HG03442 (cell line): ENCODE measurements at regions not wholly inside any gene's neighbourhood (a gene's known extent, or its start where the extent isn't known, plus 50 kb on each side); places are given as distances from the start of the nearest gene placed in this dataset.

Source experiments
- ATAC-seq: cut with Tn5 transposase; IDR thresholded peaks from one replicate; pipeline ENCODE4 v1.9.1; 2021; ENCODE audit warnings: mild to moderate bottlenecking, moderate library complexity; ENCODE audit not compliant: unreplicated experiment

- no peak for ATAC-seq
Observed at GRCh38 chr2:128640845-128641360, 322.2 kb upstream of the HS6ST1 start.

- ATAC-seq, result no peak
Observed at GRCh38 chr2:128641421-128642080, 322.9 kb upstream of the HS6ST1 start.

- ATAC-seq, result no peak
Observed at GRCh38 chr2:128642316-128642715, 323.6 kb upstream of the HS6ST1 start.

- ATAC-seq, result no peak
Observed at GRCh38 chr2:128642821-128643220, 324.2 kb upstream of the HS6ST1 start.

GRCh38 chr2:128643221-128644065 lies 324.8 kb upstream of the HS6ST1 start:
- no peak for ATAC-seq

- no peak for ATAC-seq
Observed at GRCh38 chr2:128644156-128644555, 325.5 kb upstream of the HS6ST1 start.

- ATAC-seq, result no peak
Observed at GRCh38 chr2:128644718-128645256, 326.1 kb upstream of the HS6ST1 start.

GRCh38 chr2:128645631-128646030 lies 327.0 kb upstream of the HS6ST1 start:
- no peak for ATAC-seq

GRCh38 chr2:128646091-128646490 lies 327.4 kb upstream of the HS6ST1 start:
- no peak for ATAC-seq

GRCh38 chr2:128646691-128647090 lies 328.0 kb upstream of the HS6ST1 start:
- no peak for ATAC-seq

GRCh38 chr2:128651000-128651399 lies 332.3 kb upstream of the HS6ST1 start:
- ATAC-seq, result no peak

GRCh38 chr2:128654408-128654807 lies 335.7 kb upstream of the HS6ST1 start:
- no peak for ATAC-seq

- no peak for ATAC-seq
Observed at GRCh38 chr2:128660836-128661235, 342.2 kb upstream of the HS6ST1 start.

- no peak for ATAC-seq
Observed at GRCh38 chr2:128661311-128661710, 342.6 kb upstream of the HS6ST1 start.

- ATAC-seq, result no peak
Observed at GRCh38 chr2:128662051-128662471, 343.4 kb upstream of the HS6ST1 start.

GRCh38 chr2:128663371-128664050 lies 344.8 kb upstream of the HS6ST1 start:
- ATAC-seq, result no peak

- ATAC-seq, result no peak
Observed at GRCh38 chr2:128664499-128664971, 345.9 kb upstream of the HS6ST1 start.

GRCh38 chr2:128665113-128665512 lies 346.4 kb upstream of the HS6ST1 start:
- no peak for ATAC-seq

GRCh38 chr2:128666596-128666995 lies 347.9 kb upstream of the HS6ST1 start:
- no peak for ATAC-seq

GRCh38 chr2:128667391-128667790 lies 348.7 kb upstream of the HS6ST1 start:
- ATAC-seq, result no peak

- no peak for ATAC-seq
Observed at GRCh38 chr2:128668946-128669345, 350.3 kb upstream of the HS6ST1 start.
